Effector CD4-positive, alpha-beta T cell (primary cell): ENCODE measurements at regions not wholly inside any gene's neighbourhood (a gene's known extent, or its start where the extent isn't known, plus 50 kb on each side); places are given as distances from the start of the nearest gene placed in this dataset.

Experiments used
- DNase-seq: peaks from one replicate; pipeline ENCODE4 v3.0.0-alpha.2; 2020

DNA sequence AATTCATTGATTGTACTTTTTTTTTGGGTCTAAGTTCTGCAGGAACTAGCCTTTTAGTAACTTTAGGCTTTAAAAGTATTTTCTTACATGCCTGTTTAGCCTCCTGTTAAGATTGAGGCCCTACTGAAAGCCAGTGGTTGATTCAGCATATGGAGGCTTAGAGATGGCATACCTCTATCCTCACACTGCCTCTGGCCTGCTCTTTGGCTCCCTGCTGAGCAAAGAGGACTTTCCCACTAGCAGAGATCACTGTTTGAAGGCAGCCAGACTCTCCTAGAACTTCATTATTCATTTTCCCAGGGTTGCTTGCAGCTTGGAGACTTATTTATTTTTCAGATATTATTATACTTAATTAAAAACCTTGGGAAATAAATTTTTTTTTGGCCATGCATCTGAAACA is 405.6 kb upstream of the MEX3C start:
- DNase-seq, result no peak

DNA sequence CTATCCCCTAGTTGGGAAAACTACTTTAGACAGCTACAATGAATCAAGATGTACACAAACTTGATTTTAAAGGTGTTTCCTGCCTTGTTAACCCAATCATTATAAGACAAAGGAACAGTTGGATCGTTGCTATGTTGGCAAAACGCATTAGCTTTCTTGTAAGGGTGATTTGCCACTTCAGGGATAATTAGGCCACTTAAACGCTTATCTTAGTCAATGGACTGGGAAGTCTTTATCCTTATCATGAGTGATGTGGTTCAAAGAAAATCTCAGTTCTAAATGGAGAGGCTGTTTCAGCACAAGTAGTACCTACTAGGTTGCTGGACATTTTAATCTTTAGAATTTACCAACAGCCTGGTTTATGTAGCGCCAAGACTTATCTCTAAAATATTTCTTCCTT is 406.1 kb upstream of the MEX3C start:
- DNase-seq, result no peak

DNA sequence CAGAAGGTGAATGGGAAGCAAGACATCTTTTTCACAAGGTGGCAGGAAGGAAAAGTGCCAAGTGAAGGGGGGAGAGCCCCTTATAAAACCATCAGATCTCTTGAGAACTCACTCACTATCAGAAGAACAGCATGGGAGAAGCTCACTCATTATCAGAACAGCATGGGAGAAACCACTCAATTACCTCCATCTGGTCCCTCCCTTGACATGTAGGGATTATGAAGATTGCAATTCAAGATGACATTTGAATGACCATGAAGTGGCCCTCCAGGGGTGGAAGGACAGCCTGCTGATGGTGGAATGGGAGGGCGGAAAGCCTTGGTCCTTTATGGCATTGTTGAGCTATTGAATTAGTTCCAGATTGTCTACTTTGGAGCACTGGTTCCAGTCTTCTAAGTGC is 413.0 kb upstream of the MEX3C start:
- DNase-seq, result no peak

DNA sequence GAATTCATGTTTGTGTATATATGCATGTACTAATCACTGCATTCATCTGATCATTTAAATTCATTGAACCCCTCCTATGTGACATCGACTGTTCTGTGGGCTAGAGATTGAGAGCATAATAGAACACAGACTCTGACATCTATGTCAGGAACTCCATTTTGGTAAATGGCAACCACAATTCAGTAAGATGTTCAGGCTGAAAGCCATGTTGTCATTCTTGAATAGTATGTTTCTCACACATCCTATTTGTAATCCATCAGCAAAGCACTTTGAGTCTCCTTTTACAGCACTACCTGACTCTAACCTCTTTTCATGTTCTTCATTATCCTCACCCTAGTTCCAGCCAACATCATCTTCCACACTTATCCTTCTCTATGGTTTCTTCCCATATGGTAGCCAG is 413.8 kb upstream of the MEX3C start:
- DNase-seq, result no peak

DNA sequence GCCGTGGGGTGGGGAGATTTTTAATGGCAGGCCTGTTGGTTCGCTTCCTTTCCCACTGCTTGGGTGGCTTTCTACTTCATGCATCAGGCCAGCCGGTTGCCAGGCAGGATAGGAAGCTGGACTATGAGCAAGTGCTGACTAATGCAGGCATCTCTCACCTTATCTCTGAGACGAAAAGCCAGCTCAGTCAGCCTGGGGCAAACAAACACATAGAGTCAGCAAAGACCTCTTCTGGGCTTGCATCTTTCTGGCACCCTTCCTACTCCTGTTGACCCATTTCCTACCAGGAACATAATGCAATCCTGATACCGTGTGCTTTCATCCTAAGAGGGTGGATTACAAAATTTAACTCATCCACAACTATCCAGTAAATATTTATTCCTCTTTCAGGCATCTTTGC is 416.6 kb upstream of the MEX3C start:
- DNase-seq, result no peak

DNA sequence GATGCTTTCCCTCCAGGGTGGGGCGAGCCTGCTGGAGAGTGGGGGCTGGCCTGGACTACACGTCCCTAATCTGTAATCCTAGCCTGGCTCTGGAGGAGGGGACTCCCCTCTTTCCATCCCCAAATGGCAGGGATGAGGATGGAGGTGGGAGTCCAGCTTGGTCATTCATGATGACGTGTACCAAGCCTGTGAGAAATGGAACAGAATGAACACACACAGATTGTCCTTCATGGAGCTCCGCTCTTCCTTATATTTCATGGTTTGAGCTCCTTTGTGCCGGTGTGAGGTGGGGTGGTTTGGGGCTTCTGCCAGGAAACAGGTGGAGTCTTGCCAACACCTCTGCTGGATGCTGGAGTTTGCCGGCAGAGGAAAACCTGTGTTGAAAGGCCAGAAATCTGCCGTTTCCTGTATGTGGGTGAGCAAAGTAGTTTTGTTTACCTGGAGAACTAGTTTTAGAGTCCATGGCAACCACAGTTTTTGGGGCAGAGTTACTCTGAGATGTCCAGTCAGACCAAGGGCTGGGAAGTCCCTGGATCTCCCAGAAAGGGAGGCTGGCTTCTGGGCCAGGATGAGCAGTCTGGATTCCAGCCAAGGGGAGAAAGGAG is 417.6 kb upstream of the MEX3C start:
- DNase-seq, result no peak

DNA sequence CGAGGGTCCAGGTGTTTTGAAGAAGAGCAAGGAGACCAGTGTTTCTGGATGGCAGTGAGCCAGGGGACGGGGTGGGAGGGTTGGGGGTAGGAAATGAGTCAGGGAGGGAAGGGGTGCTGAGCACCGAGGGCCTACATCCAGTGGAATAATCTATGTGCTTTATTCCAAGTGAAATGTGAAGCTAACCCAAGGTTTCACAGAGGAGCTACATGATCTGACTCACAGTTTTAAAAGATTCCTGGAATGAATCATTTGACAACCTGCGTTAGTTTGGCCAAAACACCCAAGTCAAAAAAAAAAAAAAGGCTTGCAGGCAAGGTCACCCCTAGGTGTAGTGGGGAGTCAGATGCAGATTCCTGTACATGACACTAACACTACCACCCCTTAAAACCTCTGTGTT is 419.7 kb upstream of the MEX3C start:
- no peak for DNase-seq

DNA sequence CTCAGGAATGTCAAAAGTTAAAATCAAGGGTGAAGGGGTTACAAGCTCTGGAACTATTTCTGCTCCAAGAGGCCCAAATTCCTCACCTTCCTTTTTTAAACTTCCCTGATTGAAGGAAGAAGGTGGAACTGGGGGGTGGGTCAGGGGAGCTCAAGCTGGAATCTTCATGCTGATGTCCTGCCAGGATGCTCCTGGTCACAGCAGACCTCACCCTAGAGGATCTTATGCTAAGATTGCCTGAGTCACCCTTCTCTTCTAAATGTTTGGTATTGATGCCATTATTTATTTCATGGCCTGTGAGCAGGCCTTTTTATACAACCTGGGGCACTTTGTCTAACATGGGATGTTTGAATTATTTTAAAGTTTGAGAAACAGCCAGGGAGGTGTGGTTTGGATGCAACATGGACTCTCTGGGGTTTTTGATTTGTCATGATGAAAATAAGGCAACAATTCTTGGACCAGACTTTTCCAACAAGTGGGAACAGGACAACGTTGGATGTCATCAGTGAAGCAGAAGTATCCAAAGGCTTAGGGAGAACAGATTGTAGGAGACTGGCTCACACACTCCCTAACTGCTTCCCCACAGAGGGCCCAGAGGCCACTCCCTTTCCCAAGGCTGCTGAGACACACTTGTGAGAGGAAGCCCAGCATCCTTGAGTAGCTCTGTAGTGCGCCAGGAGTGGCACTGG is 420.2 kb upstream of the MEX3C start:
- DNase-seq, result no peak

DNA sequence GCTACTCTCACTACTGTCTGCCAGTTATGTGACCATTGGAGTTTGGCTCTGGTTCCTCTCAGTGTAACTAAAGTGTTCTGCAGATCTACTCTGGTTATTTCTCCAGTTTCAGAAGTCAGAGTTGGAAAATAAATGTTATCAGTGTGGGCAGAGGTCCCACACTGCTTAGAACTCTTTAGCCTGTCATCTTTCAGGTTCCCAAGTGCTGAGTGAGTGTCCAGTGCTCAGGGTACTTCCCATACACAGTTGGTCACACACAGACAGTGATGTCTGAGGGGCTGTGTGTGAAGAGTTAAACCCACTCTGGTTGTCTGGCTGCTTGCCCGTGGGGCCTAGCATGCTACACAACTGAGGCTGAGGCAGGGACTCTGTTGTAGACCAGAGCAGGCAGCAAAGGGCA is 421.8 kb upstream of the MEX3C start:
- no peak for DNase-seq

DNA sequence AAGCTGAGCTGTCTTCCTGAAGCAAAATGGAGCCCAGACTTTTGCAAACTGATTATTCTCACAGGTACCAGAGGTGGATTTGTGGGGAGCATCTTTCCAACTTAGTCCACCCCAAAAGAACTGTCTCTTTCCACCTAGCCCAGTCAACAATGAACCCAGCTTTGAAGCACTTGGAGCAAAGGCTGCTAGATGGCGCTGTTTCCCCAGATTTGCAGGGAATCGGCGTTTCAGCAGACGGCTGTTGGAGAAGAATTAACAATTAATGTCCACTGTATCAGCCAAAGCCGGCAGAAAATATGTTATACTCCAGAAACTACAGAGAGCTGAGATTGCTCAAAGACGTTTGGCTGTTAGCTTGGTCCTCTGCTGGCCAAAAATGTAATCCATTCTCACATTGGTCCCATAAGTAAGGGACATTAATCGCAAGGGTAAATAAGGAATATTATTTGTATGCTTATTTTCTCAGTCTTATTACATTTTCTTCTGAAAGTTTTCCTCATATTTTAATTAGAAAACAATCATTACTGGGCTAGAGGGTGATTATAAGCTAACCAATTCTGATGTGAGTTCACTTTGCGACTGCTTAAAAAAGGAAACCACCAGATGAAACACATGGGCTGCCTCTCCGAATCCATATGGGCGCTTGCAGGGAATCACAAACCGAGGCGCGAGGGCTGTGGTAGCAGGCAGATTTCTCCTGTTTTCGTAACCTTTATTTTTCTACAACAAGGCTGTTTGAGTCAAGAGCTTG is 423.8 kb upstream of the MEX3C start:
- DNase-seq, result no peak

DNA sequence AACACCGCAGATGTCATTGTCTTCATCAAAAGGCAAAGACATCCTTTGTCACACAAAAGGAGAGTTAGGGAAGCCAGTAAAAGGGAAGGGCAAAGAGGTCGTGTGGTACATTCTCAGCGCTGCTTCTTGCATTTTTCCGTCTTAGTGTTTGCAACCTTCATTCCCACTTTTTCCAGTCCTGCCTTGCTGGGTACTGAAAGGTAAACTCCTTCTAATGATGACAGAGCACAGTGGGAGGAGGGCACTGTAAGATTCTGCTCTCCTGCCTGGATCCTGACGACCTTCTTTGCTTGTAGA is 424.3 kb upstream of the MEX3C start:
- no peak for DNase-seq

DNA sequence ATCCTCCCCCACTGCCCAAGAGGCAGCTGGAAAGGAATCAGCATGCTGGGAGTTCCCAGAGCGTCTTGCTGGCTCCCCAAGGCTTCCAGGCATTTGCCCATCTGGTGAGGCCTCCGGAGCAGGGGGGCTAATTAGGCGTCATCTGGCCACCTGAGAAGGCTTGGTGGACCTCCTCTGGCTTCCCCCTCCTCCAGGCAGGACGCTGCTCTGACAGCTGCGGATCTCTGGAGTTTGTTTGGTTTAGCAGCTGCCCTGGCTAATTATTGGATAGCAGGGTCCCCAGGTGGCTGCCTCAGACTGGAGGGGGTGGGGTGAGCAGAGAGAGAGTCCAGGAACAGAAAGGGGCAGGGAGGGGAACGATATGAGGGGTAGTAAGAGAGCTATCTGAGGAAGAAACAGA is 425.2 kb upstream of the MEX3C start:
- DNase-seq, result no peak

DNA sequence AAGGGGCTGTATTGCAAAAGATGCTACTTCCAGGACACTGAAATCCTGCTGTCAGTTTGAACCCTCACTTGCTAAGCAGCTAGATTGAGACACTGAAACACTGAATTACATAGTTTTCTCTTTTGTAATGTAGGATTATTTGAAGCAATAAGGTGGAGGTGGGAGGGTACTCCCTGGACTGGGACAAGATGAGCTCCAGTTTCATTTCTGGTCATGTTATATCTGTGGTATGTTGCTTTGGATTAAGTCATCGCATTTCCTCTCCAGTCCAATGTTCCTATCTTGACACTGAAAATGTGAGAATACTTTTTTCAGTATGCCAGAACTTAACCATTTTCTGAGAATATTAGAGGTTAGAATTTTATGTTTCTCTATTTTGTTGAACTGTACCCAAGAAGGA is 426.2 kb upstream of the MEX3C start:
- DNase-seq, result no peak

DNA sequence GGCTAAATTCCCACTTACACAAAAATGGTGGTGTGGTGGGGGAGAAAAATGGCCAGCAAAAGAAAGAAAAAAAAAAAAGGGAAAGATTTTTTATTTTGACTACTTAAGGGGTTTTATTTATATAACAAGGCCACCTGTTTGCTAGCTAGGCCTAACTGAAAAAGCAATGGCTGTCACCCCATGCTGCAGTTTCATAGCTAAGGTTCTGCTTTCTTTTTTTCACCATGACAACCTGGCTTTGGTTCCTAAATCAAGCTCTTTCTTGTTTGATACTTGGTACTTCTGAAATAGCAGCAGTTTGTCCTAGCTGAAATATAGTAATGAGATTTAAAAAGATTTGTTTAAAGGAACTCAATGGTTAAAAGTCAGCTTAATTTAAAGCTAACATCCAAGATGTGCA is 433.2 kb upstream of the MEX3C start:
- no peak for DNase-seq

DNA sequence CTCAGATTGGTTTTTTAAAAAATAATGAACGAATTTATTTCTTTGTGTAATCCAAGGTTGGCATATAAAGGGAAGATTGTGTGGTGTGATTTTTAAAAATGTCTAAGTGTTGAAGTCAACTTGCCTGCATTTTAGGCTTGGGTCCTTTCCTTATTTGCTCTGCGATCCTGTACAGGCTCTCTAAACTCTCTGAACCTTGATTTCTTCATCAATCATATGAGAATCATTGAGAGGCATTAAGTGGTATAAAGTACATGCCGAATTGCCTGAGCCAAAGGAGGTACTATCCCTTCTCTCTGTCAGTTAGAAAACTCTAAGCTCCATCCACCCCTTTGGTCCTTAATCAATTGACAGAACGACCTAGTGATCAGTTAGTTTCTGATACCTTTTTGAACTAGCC is 440.4 kb upstream of the MEX3C start:
- no peak for DNase-seq

DNA sequence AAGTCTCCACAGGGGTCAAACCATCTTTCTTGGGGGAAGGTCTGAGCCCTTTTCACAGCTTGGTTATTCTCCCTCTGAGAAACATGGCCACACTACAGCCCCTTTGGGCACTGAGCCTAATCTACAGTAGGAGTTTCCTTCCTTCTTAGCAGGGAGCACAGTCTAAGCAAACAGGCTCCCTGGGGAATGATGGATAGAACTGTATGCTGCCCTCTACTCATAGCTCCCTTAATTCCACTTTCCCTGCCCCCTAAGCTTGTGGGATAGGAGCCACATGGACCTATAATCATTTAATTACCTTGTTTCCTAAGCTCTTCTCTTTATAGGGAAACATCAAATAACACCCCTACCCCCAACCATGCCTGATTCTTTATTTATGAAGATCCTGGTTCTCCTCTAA is 442.1 kb upstream of the MEX3C start:
- DNase-seq, result no peak

DNA sequence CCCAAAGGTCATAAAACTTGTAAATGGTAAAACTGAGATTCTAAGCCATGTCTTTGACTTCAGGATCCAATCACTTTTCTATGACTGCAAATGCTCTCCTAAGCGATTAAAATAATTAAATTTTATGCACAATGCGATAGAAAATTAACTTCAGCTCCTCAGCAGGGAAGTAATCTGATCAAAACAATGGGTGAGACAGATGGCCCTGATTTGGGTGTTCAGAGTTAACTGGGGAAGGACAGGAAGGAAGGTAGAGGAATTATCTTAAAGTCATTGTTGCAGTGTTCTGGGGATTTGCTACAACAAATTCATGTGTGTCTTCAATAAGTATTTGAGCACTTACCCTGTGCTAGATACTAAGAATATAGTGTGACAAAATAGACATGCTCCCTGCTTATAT is 446.0 kb upstream of the MEX3C start:
- no peak for DNase-seq

DNA sequence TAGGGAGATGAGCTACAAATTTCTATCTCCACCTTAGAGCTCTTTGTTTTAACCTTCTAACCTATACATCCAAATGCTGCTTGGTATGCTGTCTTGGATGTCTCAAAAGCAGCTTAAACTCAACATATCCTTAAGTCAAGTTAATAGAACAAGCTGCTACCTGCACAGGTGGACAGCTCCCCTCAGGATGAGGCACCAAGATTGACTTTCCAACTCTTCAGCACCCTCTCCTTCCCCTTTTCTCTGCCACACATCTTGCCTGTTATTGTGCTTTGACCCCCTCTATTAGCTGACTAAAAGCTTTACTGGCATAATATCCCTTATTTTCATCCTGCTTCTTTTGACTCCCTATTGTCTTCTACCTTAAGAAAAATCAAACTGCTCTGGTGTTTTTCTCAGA is 448.1 kb upstream of the MEX3C start:
- DNase-seq, result no peak

DNA sequence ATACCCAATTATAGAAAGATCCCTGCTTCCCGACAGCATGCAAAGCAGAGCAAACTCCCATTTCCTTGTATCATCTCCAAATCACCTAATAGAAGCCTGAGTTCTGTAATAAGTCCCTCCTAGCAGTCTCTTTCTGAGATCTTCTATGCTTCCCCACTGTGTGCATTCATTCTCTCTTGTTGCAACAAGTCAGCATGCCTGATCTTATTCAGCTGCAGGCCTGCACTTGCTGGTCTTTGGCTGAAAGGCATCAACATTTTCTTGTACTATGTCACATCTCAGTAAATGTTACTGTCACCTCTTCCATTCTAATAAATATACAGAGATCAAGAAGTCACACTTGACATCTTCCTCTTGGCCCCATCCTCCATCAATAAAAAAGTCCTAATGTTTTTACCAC is 449.9 kb upstream of the MEX3C start:
- no peak for DNase-seq

DNA sequence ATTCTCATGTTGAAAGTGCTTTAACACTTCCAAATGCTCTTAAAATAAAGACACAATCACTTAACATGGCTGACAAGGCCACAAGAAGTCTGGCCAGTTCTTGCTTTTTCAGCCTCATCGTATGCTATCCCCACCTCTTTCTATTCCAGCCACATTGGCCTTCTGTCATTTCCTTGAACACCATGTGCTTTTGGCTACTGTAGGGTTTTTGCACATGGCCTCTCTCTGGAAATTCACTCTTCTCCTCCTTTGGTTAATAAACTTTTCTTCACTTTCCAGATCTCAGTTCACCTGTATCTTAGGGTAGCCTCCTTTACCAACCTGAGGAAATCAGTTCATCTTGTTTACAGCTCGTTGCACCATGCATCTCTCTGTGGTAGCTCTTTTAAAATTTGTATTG is 450.5 kb upstream of the MEX3C start:
- no peak for DNase-seq

DNA sequence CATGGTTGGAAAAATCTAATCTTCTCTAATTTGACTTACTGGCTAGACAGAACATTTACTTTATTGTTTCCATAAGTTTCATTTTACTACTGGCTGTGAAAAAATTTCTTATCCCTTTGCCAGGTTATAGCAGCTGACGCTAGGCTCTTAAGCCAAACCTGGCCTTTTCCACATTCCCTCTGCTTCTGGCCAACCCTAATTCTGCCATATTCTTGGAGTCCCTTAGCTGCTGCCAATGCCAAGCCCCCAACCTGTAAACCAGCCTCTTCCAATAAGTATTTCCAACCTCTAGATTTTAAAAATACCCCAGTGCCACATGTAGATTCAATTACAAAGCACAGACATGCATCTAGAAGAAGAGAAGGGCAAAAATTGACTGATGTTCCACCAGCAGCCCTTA is 452.3 kb upstream of the MEX3C start:
- DNase-seq, result no peak

DNA sequence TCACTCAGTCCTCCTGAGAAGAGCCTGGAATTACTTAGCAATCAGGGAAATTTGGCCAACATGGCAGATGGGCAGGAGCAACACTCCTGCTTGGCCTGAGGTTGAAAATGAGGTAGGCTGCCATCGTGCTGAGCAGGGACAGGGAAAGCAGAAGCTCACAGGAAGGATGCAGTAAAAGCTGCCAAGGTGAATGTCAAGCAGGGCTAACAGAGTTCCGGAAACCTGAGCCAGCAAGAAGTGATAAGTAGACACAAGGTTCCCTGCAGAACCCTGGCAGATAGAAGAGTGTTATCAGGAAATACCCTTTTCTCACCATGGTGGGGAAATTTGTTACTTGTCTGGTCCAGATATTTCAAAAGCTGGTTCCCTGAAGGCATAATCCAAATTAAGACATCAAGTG is 454.3 kb upstream of the MEX3C start:
- DNase-seq, result no peak

DNA sequence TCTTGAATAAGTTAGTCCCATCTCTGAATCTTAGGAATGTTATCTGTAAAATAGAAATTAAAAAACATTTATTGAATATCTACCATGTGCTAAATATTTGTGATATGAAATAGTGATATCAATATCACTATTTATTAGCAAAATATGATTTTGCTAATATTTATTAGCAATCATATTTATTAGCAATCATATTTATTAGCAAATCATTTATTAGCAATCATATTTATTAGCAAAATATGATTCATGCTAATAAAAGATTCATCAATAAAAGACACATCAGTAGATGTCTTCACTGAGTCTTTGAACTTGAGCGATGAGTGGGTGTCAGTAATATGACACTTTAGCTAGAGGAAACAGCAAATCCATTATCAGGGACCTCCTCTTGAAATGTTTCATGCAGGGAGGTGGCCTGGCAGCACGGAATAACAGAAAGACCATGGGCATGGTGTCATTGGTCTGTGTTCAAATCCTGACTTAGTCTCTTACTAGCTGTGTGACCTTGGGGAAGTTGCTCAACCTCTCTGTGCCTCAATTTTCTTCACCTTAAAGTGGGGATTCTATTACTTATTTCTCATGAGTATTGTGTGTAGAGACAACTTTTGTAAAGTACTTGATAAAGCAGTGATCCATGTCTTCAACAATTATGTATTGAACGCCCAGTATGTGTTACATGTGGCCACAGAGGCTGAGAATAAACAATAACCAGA is 456.2 kb upstream of the MEX3C start:
- no peak for DNase-seq
